Suppressor macrophage (primary cell): ENCODE measurements at regions not wholly inside any gene's neighbourhood (a gene's known extent, or its start where the extent isn't known, plus 50 kb on each side); places are given as distances from the start of the nearest gene placed in this dataset.

ENCODE experiments used
- DNase-seq, 4 experiments: peaks; one replicate each; pipeline ENCODE4 v3.0.0-alpha.2; 2020 to 2022

DNA sequence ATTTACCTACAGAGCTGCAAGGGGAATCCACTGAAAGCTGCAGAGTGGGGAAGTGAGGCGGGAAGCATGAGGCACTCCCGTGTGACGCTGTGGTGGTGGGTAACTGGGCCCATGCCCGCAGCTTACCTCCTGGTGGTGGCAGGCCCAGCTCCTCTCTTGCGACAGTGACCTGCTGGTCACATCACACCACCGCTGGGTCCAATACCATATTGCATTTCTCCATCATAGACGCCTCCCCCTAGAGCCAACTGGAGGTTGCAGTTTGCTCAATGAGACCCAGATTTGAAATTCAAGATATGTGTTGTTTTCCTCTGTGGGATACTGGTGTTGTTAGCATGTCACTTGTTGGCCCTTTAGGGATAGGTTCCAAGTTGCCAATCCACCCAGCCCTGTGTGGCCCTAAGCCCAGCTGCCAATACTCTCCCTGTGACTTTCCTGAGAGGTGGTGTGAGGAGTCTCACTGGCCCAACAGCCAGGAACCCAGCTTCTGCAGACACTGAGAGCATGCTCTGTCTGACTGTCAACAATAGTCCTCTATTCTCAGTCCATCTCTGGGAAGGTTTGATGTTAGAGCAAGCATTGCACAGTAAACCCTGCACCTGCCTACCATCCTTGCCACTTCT, 428.3 kb downstream of the GADD45G start:
- DNase-seq, result peak in 3 of 4 experiments; percentile 38 to 63 (median 46)

DNA sequence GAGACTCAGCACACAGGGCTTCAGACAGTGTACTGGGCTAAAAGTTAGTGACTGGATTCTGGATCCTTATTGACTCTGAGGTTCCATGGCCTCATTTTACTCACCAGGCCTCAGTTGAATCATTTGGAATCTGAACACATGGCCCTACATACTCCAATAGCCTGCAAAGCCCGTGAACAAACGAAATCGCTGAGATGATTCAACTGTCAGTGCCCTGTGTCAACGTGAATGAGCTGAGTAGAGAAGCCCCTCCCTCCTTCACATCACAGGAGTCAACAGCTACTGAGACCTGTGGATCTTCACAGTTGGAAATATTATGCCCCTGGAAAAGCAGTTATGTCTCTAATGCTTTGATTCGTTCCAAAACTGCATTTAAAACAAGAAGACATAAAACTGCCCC, 429.3 kb downstream of the GADD45G start:
- DNase-seq, result no peak

DNA sequence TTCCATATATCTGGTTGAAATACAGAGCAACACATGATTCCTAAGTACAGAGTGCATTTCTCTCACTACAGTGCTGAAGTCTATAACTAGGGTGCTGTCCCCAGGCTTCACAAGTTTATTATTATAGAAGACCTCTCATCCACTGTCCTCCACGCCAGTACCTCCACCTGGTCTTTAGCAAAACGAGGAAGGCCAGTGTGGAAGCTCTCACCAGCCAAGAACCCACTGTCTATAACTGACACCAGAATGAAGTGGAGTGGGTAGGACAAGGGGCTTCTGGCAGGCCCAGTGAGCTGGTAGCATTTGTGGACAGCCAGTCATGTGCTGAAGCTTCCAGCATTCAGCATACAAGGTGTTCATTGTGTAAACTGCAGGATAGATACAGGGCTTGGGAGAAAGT, 430.7 kb downstream of the GADD45G start:
- no peak for DNase-seq

DNA sequence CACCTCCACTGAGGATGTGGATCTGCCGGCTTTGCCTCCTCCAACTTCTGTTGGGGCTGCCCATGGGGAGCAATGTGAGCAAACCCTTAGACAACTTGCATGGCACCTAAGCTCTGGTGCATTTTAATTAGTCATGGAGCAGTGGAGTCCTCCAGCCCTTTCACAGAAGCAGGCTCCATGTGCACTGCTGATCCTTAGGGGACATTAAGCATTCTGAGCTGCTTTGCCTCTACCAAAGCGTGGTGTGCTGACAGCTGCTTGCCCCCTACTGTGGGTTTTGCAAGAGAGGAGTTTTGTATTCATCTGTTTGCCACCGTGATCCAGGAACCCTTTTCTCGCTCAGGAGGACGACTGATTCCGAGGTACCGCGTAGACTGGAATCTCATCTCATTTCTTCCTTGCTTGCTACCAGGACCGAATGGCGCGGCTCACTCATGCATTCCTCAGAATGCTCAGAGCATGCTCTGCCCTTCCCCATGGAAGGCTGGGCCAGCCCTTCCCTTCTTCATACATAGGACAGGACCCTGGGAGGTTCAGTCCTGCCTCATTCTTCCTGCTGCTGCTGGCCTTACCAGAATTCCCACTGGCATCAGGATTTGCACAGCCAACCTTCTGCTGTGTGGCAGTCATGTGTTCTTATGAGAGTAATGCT, 432.5 kb downstream of the GADD45G start:
- no peak for DNase-seq

DNA sequence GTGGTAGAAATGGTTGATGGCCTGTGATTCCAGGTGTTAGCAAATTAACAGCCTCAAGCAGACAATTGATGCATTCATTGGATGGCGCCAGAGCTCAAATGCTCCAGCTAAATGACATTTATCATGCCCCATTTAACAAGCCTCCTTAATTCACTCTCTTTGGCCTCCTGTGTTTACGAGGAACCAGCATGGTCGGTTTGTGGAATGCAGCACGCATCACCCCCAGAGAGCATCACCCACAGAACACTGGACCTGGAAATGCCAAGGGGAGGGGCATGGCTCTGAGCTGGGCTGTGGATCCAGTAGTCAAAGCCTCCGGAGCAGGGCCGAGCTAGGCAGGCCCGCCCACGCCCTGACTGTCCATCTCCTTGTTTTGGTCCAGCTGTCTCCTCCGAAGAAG, 434.0 kb downstream of the GADD45G start:
- DNase-seq, result no peak

DNA sequence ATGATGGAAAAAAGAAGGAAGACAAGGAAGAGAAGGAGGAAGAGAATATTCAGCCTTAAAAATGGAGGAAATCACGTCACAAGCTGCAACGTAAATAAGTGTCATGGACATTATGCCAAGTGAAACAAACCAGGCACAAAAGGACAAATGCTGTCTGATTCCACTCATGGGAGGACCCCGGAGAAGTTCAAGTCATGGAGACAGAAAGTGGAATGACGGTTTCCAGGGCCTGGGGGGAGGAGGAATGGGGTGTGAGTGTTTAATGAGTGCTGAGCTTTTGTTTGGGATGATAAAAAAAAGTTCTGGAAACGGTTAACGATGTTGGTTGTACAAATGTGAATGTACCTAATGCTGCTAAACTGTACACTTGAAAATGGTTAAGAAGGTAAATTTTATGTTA, 439.5 kb downstream of the GADD45G start:
- DNase-seq, result no peak

DNA sequence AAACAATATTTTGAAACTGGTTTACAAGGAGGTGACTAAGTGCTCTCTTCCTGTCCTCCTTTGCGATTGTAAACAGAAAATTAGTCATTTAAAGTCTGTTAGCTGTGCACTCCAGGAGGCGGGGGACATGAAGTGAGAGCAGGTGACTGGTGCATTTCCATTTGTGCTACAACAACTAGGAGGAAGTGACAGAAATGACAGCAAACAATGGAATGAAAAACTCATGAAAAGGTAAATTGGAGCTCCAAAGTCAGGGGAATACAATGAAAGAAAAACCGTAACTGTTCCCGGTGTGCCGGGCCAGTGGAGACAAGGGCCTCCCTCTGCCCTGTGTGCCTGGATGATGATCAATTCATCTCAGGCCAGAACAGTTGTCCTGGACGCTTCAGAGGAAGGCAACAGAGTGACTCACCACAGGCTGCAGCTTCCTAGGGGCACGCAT, 439.9 kb downstream of the GADD45G start:
- peak in 3 of 4 experiments; percentile 43 to 58 (median 44) for DNase-seq

DNA sequence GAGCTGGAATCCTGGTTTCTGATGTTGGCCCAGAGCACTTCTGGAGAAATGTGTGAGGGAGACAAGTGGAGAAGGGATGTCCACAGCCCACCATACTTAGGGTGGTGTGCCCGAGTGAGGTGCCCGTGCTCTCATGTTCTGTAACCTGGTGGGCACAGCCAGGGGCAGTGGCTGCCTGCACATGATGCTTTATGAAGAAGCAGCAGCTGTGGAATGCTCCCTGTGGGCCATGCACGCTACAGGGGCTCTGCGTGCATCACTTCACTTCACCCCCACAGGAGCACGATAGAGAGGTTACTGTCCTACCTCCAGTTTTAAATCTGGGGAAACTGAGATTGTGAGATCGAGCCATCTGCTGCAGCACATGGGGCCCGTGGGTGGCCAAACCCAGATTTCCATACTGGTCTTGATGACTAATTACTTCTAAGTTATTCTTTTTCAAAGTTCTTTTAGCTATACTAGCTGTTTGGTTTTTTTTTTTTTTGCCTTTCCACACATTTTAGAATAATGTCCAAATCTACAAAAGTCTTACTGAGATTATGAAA, 441.6 kb downstream of the GADD45G start:
- DNase-seq, result peak in 2 of 4 experiments; percentile 35 to 58

DNA sequence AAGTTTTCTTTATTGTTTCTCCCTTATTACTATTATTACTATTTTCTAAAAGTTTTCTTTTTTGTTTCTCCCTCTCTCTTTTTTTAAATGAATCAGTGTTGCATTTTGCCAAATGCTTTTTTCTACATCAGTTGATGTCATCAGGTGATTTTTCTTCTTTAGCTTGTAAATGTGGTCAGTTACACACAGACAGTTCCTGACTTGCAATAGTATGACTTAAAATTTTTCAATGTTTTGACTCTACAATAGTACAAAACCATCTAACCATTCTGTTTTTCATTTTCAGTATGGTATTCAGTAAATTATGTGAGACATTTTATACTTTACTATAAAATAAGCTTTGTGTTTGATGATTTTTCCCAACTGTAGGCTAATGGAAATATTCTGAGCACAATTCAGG, 443.0 kb downstream of the GADD45G start:
- DNase-seq, result no peak

DNA sequence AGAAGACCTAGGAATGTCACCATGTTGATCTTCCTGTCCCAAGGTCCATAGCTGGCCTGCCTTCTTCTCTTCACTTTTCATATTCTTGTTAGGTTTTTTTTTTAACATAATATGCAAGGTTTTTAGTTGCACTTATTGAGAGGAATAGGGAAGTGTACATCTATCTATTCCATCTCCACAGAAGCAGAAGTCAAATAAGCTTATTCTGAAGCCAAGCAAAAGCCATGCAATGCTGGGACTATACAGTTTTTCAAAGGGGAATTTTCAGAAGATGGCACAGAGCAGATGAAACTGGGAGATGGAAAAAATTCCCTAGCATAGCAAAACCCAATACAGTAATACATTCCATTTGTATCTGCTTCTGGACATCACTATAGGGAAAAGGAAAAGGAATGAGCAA, 447.6 kb downstream of the GADD45G start:
- DNase-seq, result peak in 2 of 4 experiments; percentile 49 to 56

DNA sequence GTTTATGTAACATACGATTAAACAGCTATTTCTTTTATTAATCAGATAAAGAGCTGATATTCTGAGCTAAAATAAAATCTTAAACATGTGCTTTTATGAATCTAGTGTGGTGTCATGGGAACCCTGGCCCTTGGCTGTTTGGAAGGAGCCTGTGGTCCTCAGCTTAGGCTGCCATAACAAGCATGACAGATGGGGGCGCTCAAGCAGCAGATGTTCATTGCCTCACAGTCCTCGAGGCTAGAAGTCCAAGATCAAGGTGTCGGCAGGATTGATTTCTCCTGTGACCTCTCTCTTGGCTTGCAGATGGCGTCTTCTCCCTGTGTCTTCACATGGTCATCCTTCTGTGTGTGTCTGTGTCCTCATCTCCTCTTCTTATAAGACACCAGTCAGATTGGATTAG, 448.2 kb downstream of the GADD45G start:
- no peak for DNase-seq

DNA sequence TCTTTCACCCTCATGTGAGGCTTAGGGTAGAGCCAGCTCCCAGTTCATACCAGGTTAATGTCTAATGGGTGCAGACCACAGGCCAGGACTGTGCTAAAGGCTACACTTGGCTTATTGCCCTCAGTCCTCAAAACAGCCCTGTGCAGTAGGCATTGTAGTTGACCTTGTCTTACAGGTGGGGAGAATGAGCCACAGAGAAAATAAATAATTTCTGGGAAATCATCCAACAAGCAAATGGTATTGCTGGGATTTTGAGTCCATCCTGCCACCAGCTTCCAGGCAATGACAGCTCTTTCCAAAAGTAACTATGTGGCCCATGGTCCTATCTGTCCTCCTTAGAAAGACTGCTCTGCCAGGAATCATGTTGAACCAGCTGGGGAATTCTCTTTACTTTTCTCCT, 450.0 kb downstream of the GADD45G start:
- no peak for DNase-seq

DNA sequence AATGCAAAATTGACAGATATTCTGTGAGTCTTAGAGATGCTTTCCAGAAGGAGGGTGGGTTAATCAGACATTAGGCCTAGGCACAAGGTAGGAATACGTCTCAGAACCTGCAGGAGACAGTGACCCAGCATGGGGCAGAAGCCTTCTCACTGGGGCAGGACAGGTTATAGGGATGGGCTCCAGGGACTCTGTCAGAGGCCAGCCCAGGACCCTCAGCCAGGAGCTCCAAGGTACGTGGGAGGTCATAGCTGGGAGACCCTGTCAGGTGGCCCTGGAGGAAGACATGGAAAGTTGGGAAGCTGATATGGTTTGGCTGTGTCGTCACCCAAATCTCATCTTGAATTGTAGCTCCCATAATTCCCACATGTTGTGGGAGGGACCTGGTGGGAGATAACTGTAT, 450.4 kb downstream of the GADD45G start:
- no peak for DNase-seq

DNA sequence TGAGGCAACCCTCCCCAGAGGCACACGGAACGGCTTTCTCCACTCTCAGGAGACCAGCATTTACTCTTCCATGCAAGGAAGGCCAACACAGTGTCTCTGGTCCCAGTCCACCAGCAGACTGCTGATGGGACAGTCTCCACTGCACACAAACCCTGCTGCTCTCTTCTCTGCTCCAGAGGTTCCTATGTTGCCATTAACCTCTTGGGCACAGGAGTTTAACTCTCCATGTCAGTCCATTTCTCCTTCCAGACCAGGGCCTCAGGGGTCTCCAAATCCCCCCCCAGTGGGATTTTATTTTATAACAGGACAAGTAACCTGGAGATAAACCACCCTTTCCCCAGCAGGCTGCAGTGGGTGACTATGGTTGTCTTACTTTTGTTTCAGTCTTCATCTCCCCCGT, 452.5 kb downstream of the GADD45G start:
- DNase-seq, result no peak

DNA sequence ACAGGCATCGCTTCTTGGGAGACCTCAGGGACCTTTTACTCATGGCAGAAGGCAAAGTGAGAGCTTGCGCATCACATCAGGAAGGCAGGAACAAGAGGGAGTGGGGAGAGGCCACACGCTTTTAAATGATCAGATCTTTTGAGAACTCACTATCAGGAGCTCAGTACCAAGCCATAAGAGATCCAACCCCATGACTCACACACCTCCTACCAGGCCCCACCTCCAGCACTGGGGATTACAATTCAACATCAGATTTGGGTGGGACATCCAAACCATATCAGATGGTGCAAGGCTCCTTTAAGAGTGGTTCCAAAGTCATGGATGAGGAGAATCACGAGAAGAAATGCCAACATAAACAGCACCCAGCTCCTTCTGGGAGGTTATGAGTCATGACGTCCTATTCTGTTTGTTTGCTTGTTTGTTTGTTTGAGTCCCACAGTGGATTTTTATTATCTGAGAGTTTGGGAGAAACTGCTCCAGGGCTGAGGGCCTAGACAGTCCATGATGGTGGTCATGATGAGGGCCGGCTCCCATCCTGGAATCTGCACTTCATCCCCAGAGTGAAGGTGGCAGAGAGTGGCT, 453.5 kb downstream of the GADD45G start:
- DNase-seq, result no peak

DNA sequence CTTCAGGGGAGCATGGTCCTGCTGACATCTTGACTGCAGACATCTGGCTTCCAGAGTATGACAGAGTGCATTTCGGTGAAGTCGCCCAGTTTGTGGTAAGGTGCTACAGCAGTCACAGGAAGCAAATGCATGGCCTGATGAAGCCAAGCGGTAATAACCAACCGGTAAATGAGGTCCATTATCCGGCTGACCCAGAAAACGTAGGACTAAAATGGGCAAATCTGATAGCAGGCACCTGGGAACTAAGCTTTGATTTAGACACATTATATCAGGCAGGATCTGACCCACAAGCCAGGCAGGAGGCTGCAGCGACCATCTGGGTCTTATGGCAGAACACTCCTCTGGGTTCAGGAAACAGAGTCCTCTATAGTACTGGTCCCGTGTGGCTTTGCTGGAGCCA, 454.6 kb downstream of the GADD45G start:
- DNase-seq, result no peak

DNA sequence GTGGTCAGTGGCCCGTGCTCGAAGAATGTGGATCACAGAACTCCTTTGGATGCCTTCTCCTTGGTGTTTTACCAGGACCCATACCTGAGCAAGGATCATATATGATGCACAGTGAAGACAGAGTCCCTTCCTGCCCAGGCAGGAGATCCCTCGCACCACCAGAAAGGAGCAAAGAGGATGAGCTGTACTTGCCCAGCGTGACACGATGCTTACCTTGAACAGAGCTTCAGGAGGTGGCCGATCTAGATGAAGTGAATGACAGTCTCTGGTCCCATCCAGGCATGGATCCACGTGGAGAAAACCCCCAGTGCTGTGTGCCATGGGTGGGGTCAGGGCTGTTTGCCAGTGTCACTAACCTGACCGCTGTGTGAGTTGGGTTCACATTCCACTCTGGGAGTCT, 455.4 kb downstream of the GADD45G start:
- no peak for DNase-seq

DNA sequence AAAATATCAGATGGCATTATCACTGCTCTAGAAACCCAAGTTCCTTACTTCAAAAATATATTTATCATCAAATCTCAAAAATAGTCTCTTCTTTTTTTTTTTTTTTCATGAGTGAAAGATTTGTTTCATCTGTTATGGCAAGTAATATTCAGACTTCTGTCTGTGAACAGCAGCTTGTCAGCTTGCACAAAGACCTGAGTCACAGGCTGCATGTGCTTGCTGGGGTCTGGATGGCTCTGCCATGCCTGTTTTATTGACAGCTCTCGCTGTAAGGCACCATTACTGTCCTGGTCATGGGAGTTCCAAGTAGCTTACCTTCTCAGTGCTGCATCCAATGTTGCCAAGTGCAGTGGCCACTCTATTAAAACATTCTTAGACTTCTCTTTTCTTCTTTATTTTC, 456.4 kb downstream of the GADD45G start:
- no peak for DNase-seq

DNA sequence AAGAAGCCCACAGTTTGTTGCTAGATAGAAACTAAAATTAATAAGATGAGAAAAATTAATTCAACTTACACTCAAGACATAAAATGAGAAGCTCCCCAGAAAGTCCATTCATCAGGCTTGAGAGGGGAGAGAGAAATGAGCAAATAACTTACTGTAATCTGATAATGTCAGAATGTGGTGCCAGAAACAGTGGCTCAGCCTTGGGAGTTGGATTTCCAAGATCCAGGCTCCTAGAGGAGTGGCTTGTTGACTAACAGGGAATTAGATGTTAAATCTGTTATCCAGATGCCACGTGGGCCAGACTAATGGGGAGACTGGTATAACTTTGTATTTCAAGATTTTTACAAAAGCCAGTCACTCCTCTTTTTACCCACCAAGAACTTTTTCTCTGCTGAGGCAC, 458.2 kb downstream of the GADD45G start:
- no peak for DNase-seq

DNA sequence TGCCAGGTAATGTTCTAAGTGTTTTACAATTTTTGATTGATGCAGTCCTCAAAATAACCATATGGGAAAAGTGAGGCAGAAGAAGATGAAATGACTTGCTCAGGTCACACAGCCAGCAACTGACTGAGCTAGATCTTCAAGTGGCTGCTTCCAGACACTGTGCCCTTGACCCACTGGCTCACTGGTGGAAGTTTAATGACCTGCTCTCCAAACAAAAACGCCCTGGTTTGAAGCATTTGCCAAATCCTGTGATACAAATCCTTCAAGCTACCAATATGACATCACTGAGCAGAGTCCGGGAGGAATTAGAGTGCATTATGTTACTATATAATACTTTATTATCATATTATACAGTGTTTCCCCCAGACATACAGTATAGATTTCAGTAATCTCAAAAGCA, 459.4 kb downstream of the GADD45G start:
- no peak for DNase-seq

DNA sequence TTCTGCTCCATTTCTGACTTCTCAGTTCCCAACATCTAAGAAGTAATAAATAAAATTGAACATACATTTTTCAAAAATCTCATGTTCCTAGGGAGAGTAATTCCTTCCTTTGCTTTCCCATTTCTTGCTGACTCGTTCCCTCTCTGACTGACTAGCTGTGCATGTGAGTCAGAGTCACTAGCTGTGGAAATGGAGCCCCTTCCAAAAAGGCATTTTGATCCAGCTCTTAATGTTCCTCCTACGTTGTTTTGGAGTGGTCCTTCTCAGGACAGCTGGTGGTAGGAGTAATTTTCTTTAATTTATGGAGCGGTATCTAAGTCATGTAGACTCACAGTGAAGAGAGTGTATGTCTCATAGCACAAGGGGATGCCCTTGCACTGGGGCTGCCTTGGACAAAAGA, 460.2 kb downstream of the GADD45G start:
- peak in 3 of 4 experiments; percentile 29 to 49 (median 45) for DNase-seq

DNA sequence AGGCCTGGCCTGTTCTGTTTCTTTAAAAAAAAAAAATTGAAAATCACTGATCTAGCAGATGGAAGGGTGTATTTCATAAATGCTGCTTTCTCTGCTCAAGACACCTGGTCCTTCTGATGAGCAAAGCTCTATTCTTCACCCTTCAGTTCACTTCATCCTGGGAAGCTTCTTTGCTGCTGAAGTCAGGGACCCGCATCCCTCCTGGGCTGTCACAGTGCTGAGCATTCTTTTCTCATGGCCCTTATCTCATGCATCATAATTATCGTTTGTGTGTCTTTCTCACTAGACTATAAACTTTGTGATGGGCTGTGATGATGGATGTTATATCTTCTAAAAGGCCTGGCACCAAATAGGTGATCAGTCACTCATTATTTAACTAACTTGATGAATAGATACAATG, 461.0 kb downstream of the GADD45G start:
- no peak for DNase-seq

DNA sequence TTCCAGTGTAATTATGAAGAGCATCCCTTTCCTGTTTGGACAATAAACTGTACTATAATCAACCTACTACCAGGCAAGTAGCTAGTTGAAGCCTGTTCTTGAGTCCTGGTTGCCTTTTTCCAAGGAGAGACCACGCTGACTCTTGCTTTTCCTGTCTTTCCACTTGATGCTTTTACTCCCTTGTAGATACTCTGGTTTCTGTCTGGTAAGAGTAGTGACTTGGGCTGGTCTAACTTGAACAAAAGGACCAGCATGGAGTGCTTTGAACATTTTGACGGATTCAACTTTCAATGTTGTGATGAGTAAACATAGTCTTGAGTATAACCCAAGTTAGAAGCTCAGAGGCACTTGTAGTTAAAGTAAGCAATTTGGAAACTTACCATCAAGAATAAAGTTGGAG, 464.3 kb downstream of the GADD45G start:
- no peak for DNase-seq

DNA sequence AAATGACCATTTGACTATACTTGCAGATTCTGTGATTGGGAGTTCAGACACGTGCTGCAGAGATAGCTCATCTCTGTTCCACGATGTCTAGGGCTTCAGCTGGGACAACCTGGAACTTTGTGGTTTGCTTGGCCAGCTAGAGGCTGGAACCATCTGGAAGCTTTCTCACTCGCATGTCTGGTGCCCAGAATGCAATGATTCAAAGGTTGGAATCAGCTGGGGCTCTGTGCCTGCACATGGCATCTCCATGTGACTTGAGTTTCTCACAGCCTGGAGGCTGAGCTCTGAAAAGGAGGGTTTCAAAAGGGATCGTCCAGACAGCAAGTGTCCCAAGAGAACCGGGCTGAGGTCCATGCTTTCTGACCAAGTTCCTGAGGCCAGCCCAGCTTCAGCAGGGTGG, 465.2 kb downstream of the GADD45G start:
- DNase-seq, result no peak
